IgD-negative memory B cell (primary cell): ENCODE measurements at regions not wholly inside any gene's neighbourhood (a gene's known extent, or its start where the extent isn't known, plus 50 kb on each side); places are given as distances from the start of the nearest gene placed in this dataset.
"Not testable (repeated sequence)": the region's sequence is repeated elsewhere in the genome, so short reads cannot be mapped to it uniquely, and the experiment has no call there.

Experiments used
- H3K27ac Mint-ChIP-seq, 3 donors: one replicate each; pipeline ENCODE4 v1.8.0; 2020 to 2022; ENCODE audit warnings: mild to moderate bottlenecking in 3 of 3, mixed read lengths in 3 of 3, moderate library complexity in 1 of 3
- H3K27me3 Mint-ChIP-seq: one replicate; pipeline ENCODE4 v1.8.0; 2021; ENCODE audit warnings: mixed read lengths
- H3K36me3 Mint-ChIP-seq: one replicate; pipeline ENCODE4 v1.8.0; 2020; ENCODE audit warnings: mild to moderate bottlenecking, mixed read lengths
- H3K4me1 Mint-ChIP-seq, 3 donors: one replicate each; pipeline ENCODE4 v1.8.0; 2020 to 2022; ENCODE audit warnings: mixed read lengths in 3 of 3, mild to moderate bottlenecking in 1 of 3
- H3K4me3 Mint-ChIP-seq, 4 donors: one replicate each; pipeline ENCODE4 v1.8.0; 2020 to 2022; ENCODE audit warnings: mild to moderate bottlenecking in 4 of 4, mixed read lengths in 4 of 4, moderate library complexity in 3 of 4
- H3K9me3 Mint-ChIP-seq, 3 donors: one replicate each; pipeline ENCODE4 v1.8.0; 2020 to 2021; ENCODE audit warnings: mixed read lengths in 3 of 3, mild to moderate bottlenecking in 1 of 3

GRCh38 chr17:20775331-20775730, 195.8 kb downstream of the CDRT15L2 start:
- H3K4me1 Mint-ChIP-seq, result peaks cover 3 to 10% (median 7%) of the 10 kb centered on the region in 3 donors
- no peak overlapping the region for H3K4me3 Mint-ChIP-seq

GRCh38 chr17:20779521-20779920, 200.0 kb downstream of the CDRT15L2 start:
- peaks cover 3 to 6% (median 4%) of the 10 kb centered on the region in 3 donors for H3K4me1 Mint-ChIP-seq
- H3K27me3 Mint-ChIP-seq, result peaks cover 4% of the 10 kb centered on the region
- no peak overlapping the region for H3K4me3 Mint-ChIP-seq
- peaks cover 1 to 8% (median 5%) of the 10 kb centered on the region in 3 donors for H3K9me3 Mint-ChIP-seq
- H3K27ac Mint-ChIP-seq, result no peak overlapping the region
- H3K36me3 Mint-ChIP-seq, result peaks cover 1% of the 10 kb centered on the region

More at GRCh38 chr17:20775331-20775730, 195.8 kb downstream of the CDRT15L2 start:
- H3K9me3 Mint-ChIP-seq, result peaks cover 1 to 12% (median 5%) of the 10 kb centered on the region in 3 donors
- H3K27me3 Mint-ChIP-seq, result no peaks in the 10 kb centered on the region
- no peak overlapping the region for H3K27ac Mint-ChIP-seq
- peaks cover 1% of the 10 kb centered on the region for H3K36me3 Mint-ChIP-seq

- H3K27ac Mint-ChIP-seq, result no peak overlapping the region
- H3K4me3 Mint-ChIP-seq, result no peak overlapping the region
- H3K36me3 Mint-ChIP-seq, result peaks cover 1% of the 10 kb centered on the region
- H3K27me3 Mint-ChIP-seq, result peaks cover 6% of the 10 kb centered on the region
- H3K9me3 Mint-ChIP-seq, result peaks cover 1 to 12% (median 5%) of the 10 kb centered on the region in 3 donors
- peaks cover 4 to 6% (median 5%) of the 10 kb centered on the region in 3 donors for H3K4me1 Mint-ChIP-seq
Observed at GRCh38 chr17:20781260-20781659, 201.7 kb downstream of the CDRT15L2 start.

GRCh38 chr17:20781869-20782268, 202.3 kb downstream of the CDRT15L2 start:
- not testable (repeated sequence) for H3K4me1 Mint-ChIP-seq, H3K27me3 Mint-ChIP-seq, H3K4me3 Mint-ChIP-seq, H3K27ac Mint-ChIP-seq, H3K36me3 Mint-ChIP-seq, H3K9me3 Mint-ChIP-seq

GRCh38 chr17:20783091-20783490, 203.6 kb downstream of the CDRT15L2 start:
- H3K36me3 Mint-ChIP-seq, result peaks cover 1% of the 10 kb centered on the region
- peaks cover 6% of the 10 kb centered on the region for H3K27me3 Mint-ChIP-seq
- H3K4me3 Mint-ChIP-seq, result no peak overlapping the region
- H3K9me3 Mint-ChIP-seq, result peaks cover 1 to 9% (median 5%) of the 10 kb centered on the region in 3 donors
- H3K27ac Mint-ChIP-seq, result peak overlapping the region in 1 of 3 donors; percentile 57
- H3K4me1 Mint-ChIP-seq, result peaks cover 4 to 6% (median 5%) of the 10 kb centered on the region in 3 donors

GRCh38 chr17:20784100-20784665, 204.7 kb downstream of the CDRT15L2 start:
- peaks cover 0 to 4% (median 0%) of the 10 kb centered on the region in 3 donors for H3K9me3 Mint-ChIP-seq
- no peak overlapping the region for H3K4me3 Mint-ChIP-seq
- H3K27ac Mint-ChIP-seq, result no peak overlapping the region
- no peaks in the 10 kb centered on the region for H3K36me3 Mint-ChIP-seq
- peaks cover 6% of the 10 kb centered on the region for H3K27me3 Mint-ChIP-seq
- peaks cover 0 to 2% (median 0%) of the 10 kb centered on the region in 3 donors for H3K4me1 Mint-ChIP-seq

GRCh38 chr17:20787281-20787680, 207.8 kb downstream of the CDRT15L2 start:
- Mint-ChIP-seq H3K36me3 (no peaks in the 10 kb centered on the region), H3K27ac (no peak overlapping the region), H3K4me3 (no peak overlapping the region)

GRCh38 chr17:20791626-20792025, 212.1 kb downstream of the CDRT15L2 start:
- Mint-ChIP-seq H3K27me3 (no peaks in the 10 kb centered on the region), H3K4me1 (no peaks in the 10 kb centered on the region), H3K9me3 (no peaks in the 10 kb centered on the region), H3K4me3 (no peak overlapping the region), H3K27ac (no peak overlapping the region), H3K36me3 (no peaks in the 10 kb centered on the region)

More at GRCh38 chr17:20787281-20787680, 207.8 kb downstream of the CDRT15L2 start:
- peaks cover 0 to 4% (median 0%) of the 10 kb centered on the region in 3 donors for H3K9me3 Mint-ChIP-seq
- peaks cover 0 to 2% (median 0%) of the 10 kb centered on the region in 3 donors for H3K4me1 Mint-ChIP-seq
- peaks cover 6% of the 10 kb centered on the region for H3K27me3 Mint-ChIP-seq

- H3K9me3 Mint-ChIP-seq, H3K36me3 Mint-ChIP-seq, H3K27me3 Mint-ChIP-seq, H3K4me3 Mint-ChIP-seq, H3K27ac Mint-ChIP-seq, H3K4me1 Mint-ChIP-seq: not testable (repeated sequence)
Observed at GRCh38 chr17:20794532-20794931, 215.0 kb downstream of the CDRT15L2 start.

GRCh38 chr17:20797292-20797691, 217.8 kb downstream of the CDRT15L2 start:
- H3K27me3 Mint-ChIP-seq, result no peaks in the 10 kb centered on the region
- H3K36me3 Mint-ChIP-seq, result no peaks in the 10 kb centered on the region
- H3K4me3 Mint-ChIP-seq, result no peak overlapping the region
- H3K4me1 Mint-ChIP-seq, result peaks cover 0 to 2% (median 0%) of the 10 kb centered on the region in 3 donors
- H3K9me3 Mint-ChIP-seq, result no peaks in the 10 kb centered on the region
- no peak overlapping the region for H3K27ac Mint-ChIP-seq

GRCh38 chr17:20800146-20800545, 220.6 kb downstream of the CDRT15L2 start:
- Mint-ChIP-seq H3K36me3 (no peaks in the 10 kb centered on the region), H3K4me3 (no peak overlapping the region), H3K9me3 (no peaks in the 10 kb centered on the region), H3K27ac (no peak overlapping the region), H3K27me3 (no peaks in the 10 kb centered on the region), H3K4me1 (peaks cover 0 to 2% (median 0%) of the 10 kb centered on the region in 3 donors)

GRCh38 chr17:20805751-20806150, 226.2 kb downstream of the CDRT15L2 start:
- Mint-ChIP-seq H3K27me3 (no peaks in the 10 kb centered on the region), H3K4me1 (peaks cover 0 to 2% (median 0%) of the 10 kb centered on the region in 3 donors), H3K4me3 (no peak overlapping the region), H3K9me3 (no peaks in the 10 kb centered on the region), H3K36me3 (no peaks in the 10 kb centered on the region), H3K27ac (no peak overlapping the region)

GRCh38 chr17:20807566-20807965, 228.0 kb downstream of the CDRT15L2 start:
- not testable (repeated sequence) for H3K27ac Mint-ChIP-seq, H3K9me3 Mint-ChIP-seq, H3K36me3 Mint-ChIP-seq, H3K4me3 Mint-ChIP-seq, H3K27me3 Mint-ChIP-seq
- H3K4me1 Mint-ChIP-seq, result peaks cover 0 to 11% (median 7%) of the 10 kb centered on the region in 3 donors

GRCh38 chr17:20815410-20815809, 227.4 kb downstream of the USP22 start:
- H3K4me1 Mint-ChIP-seq, result peaks cover 0 to 11% (median 7%) of the 10 kb centered on the region in 3 donors
- not testable (repeated sequence) for H3K27ac Mint-ChIP-seq, H3K4me3 Mint-ChIP-seq, H3K36me3 Mint-ChIP-seq, H3K27me3 Mint-ChIP-seq, H3K9me3 Mint-ChIP-seq

- Mint-ChIP-seq H3K36me3 (peaks cover 3% of the 10 kb centered on the region), H3K4me3 (no peak overlapping the region), H3K4me1 (no peaks in the 10 kb centered on the region), H3K27ac (peak overlapping the region in 1 of 3 donors; percentile 23), H3K9me3 (peaks cover 2 to 4% (median 3%) of the 10 kb centered on the region in 3 donors), H3K27me3 (peaks cover 3% of the 10 kb centered on the region)
Observed at GRCh38 chr17:20823905-20824304, 218.9 kb downstream of the USP22 start.

GRCh38 chr17:20825539-20825938, 217.3 kb downstream of the USP22 start:
- H3K4me3 Mint-ChIP-seq, result no peak overlapping the region
- H3K9me3 Mint-ChIP-seq, result peaks cover 2 to 4% (median 3%) of the 10 kb centered on the region in 3 donors
- H3K36me3 Mint-ChIP-seq, result peaks cover 2% of the 10 kb centered on the region
- no peaks in the 10 kb centered on the region for H3K4me1 Mint-ChIP-seq
- peaks cover 6% of the 10 kb centered on the region for H3K27me3 Mint-ChIP-seq
- H3K27ac Mint-ChIP-seq, result no peak overlapping the region
